Adrenal gland (tissue), 5 donors: ENCODE measurements at regions not wholly inside any gene's neighbourhood (a gene's known extent, or its start where the extent isn't known, plus 50 kb on each side); places are given as distances from the start of the nearest gene placed in this dataset.

Experiments
- CTCF ChIP-seq, 6 experiments: fragments of 450-650 bp in 4 of 6; fragments of 200-600 bp in 2 of 6; sonication (generic) in 1 of 6; IDR thresholded peaks; 1 replicate in 5 of 6; 2 replicates in 1 of 6; pipeline versions ENCODE4 v1.5.1 to v1.8.0; 2016 to 2021; ENCODE audit warnings: antibody characterized with exemption in 6 of 6, mild to moderate bottlenecking in 2 of 6, moderate library complexity in 1 of 6
- POLR2A ChIP-seq, 2 donors: fragments of 450-650 bp; IDR thresholded peaks; one replicate each; pipeline ENCODE4 v1.6.1; 2017; ENCODE audit warnings: antibody characterized with exemption in 2 of 2, mild to moderate bottlenecking in 2 of 2, moderate library complexity in 1 of 2
- donor health status: DM: no; HTN: no; CAD: no.

GRCh38 chr17:5913032-5913531, 157.1 kb upstream of the WSCD1 start:
- no peak for TF ChIP-seq CTCF (IDR thresholded peaks at IDR 0.05)
- no peak for TF ChIP-seq POLR2A (IDR thresholded peaks at IDR 0.05)
